Kidney (tissue), 13 donors: ENCODE measurements at regions not wholly inside any gene's neighbourhood (a gene's known extent, or its start where the extent isn't known, plus 50 kb on each side); places are given as distances from the start of the nearest gene placed in this dataset.

Source experiments
- DNase-seq, 5 donors: peaks; one replicate each; pipeline ENCODE4 v3.0.0-alpha.2; 2013 to 2020
- FAIRE-seq: peaks from 2 replicates; lab custom pipeline; 2012; peaks lifted over from hg19 to GRCh38; lab: Jason Lieb, UNC
- H3K27ac ChIP-seq, 2 donors: one replicate each; pipeline ENCODE4 v1.7.0; 2013; ENCODE audit warnings: low read depth in 2 of 2, low read length in 2 of 2, inconsistent platforms in 1 of 2
- H3K27me3 ChIP-seq: one replicate; pipeline ENCODE4 v1.7.1; 2013; ENCODE audit warnings: low read length, inconsistent platforms; ENCODE audit not compliant: control insufficient read depth, insufficient read depth
- H3K36me3 ChIP-seq, 3 donors: one replicate each; pipeline versions ENCODE4 v1.7.0 to v1.7.1; 2013; ENCODE audit warnings: low read length in 3 of 3, control low read depth in 1 of 3, inconsistent platforms in 1 of 3; ENCODE audit not compliant: insufficient read depth in 3 of 3, control insufficient read depth in 2 of 3
- H3K4me1 ChIP-seq, 3 donors: one replicate each; pipeline versions ENCODE4 v1.7.0 to v1.7.1; 2013; ENCODE audit warnings: low read length in 3 of 3, inconsistent platforms in 1 of 3, low read depth in 1 of 3; ENCODE audit not compliant: control insufficient read depth in 2 of 3, insufficient read depth in 2 of 3
- H3K4me3 ChIP-seq, 3 donors: one replicate each; pipeline versions ENCODE4 v1.7.0 to v1.8.1; 2013; ENCODE audit warnings: low read length in 3 of 3, control low read depth in 1 of 3, inconsistent platforms in 1 of 3
- H3K9ac ChIP-seq, 3 donors: one replicate each; pipeline versions ENCODE4 v1.7.0 to v1.7.1; 2013; ENCODE audit warnings: low read length in 3 of 3, control low read depth in 1 of 3, inconsistent platforms in 1 of 3
- H3K9me3 ChIP-seq, 3 donors: one replicate each; pipeline versions ENCODE4 v1.7.0 to v1.7.1; 2013; ENCODE audit warnings: low read length in 3 of 3, control low read depth in 1 of 3, inconsistent platforms in 1 of 3; ENCODE audit not compliant: control insufficient read depth in 2 of 3, insufficient read depth in 1 of 3
- intact Hi-C: fragments of 100-400 bp; cut with DNase I; formaldehyde crosslinking; loops from one replicate; pipeline ENCODE4 v1.11.1; 2022
- TF ChIP-seq, protein P1 (sequence below): IDR thresholded peaks from 3 replicates; pipeline ENCODE4 v1.5.1; 2012; ENCODE audit warnings: mild to moderate bottlenecking, moderate library complexity, borderline replicate concordance; ENCODE audit not compliant: insufficient read depth; ENCODE audit errors: extremely low read depth
- donor health status: control.
- donor health status: control.
- donor health status: control.
- donor health status: control.
- donor health status: control.
- donor health status: DM: yes; HTN: yes; CAD: no.
- donor health status: Normal renal cell carcinoma (clear cell type).

GRCh38 chr2:152814475-152815030 lies 96.1 kb downstream of the ARL6IP6 start:
- no peak overlapping the region for H3K4me3 ChIP-seq
- no peak overlapping the region for H3K27ac ChIP-seq
- no peaks in the 10 kb centered on the region for H3K27me3 ChIP-seq
- TF ChIP-seq, protein P1, sequence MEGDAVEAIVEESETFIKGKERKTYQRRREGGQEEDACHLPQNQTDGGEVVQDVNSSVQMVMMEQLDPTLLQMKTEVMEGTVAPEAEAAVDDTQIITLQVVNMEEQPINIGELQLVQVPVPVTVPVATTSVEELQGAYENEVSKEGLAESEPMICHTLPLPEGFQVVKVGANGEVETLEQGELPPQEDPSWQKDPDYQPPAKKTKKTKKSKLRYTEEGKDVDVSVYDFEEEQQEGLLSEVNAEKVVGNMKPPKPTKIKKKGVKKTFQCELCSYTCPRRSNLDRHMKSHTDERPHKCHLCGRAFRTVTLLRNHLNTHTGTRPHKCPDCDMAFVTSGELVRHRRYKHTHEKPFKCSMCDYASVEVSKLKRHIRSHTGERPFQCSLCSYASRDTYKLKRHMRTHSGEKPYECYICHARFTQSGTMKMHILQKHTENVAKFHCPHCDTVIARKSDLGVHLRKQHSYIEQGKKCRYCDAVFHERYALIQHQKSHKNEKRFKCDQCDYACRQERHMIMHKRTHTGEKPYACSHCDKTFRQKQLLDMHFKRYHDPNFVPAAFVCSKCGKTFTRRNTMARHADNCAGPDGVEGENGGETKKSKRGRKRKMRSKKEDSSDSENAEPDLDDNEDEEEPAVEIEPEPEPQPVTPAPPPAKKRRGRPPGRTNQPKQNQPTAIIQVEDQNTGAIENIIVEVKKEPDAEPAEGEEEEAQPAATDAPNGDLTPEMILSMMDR = no peak
- intact Hi-C loops = no loop called here
- FAIRE-seq = no peak
- no peak overlapping the region for H3K9ac ChIP-seq
- DNase-seq = no peak
- no peaks in the 10 kb centered on the region for H3K4me1 ChIP-seq
- H3K36me3 ChIP-seq = no peaks in the 10 kb centered on the region
- H3K9me3 ChIP-seq = no peaks in the 10 kb centered on the region

DNA sequence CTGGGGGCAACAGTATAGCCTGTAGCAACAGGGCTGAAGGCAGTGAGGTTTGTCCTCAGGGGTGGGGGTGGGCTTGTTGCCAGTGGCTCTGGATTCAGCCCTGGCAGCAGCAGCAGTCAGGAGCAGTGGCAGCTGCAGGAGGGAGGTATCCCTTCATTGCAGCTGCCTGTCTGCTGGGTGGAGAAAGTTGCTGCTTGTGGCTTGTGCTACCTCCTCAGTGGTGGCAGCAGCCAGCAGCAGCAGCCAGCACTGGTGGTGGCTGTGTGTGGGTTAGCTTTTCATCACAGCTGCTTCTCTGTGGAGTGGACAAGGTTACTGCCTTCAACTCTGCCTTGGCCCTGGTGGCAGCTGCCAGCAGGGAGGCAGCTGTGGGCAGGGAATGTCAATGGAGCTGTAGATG lies 94.9 kb downstream of the ARL6IP6 start:
- DNase-seq (no peak), FAIRE-seq (no peak)
- Histone ChIP-seq H3K9ac (no peak overlapping the region), H3K27ac (no peak overlapping the region), H3K27me3 (no peaks in the 10 kb centered on the region), H3K36me3 (no peaks in the 10 kb centered on the region), H3K4me3 (no peak overlapping the region), H3K9me3 (no peaks in the 10 kb centered on the region), H3K4me1 (no peaks in the 10 kb centered on the region)
- intact Hi-C loops = no loop called here
- TF ChIP-seq, protein P1 = no peak
